ENCODE measurements at regions not wholly inside any gene's neighbourhood (a gene's known extent, or its start where the extent isn't known, plus 50 kb on each side); places are given as distances from the start of the nearest gene placed in this dataset.

DNA sequence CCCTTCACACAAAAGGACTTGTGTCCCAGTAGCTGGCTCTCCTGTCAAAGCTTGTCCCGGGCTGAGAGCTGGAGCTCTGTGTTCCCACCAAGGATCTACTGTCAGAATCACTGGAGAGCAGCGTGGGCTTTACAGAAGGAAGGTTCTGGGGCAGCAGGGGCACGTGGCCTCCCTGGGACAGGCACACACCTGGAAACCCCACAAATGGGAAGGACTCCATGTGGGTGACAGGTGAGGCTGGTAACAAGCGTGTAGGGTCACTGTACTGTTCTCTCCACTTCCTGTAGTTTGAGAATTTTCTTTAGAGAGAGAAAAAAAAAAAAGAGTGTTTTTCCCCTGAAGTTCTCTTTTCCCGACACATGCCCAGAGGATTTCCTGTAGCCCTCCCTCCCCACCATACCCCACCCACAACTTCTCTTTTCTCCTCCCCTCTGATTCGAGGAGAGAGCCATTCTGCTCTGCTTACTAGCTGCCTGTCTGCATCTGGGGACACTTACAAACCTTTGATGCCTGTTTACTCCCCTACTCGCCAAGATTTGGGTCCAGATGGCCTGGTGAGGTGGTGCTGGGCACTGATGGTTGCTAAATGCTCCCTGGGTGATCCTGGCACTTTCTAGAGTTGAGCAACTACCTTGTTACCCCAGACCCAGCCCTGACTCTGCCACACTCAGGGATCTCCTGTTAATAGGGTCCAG lies 84.1 kb upstream of the SIRPA start:
- TF ChIP-seq ARNT (IDR thresholded peaks at IDR 0.05) (no peak), BHLHE40 (IDR thresholded peaks at IDR 0.05; ENCODE audit: borderline replicate concordance) (no peak), CTBP1 (IDR thresholded peaks at IDR 0.05; ENCODE audit: borderline replicate concordance) (no peak), HDGF (IDR thresholded peaks at IDR 0.05; ENCODE audit: borderline replicate concordance) (no peak), SP1 (IDR thresholded peaks at IDR 0.05) (no peak), ZNF384 (IDR thresholded peaks at IDR 0.05) (no peak), FOXM1 (IDR thresholded peaks at IDR 0.05; ENCODE audit: borderline replicate concordance) (no peak), TARDBP (IDR thresholded peaks at IDR 0.05) (no peak), SUZ12 (IDR thresholded peaks at IDR 0.05) (no peak)
- TF ChIP-seq, protein P1, sequence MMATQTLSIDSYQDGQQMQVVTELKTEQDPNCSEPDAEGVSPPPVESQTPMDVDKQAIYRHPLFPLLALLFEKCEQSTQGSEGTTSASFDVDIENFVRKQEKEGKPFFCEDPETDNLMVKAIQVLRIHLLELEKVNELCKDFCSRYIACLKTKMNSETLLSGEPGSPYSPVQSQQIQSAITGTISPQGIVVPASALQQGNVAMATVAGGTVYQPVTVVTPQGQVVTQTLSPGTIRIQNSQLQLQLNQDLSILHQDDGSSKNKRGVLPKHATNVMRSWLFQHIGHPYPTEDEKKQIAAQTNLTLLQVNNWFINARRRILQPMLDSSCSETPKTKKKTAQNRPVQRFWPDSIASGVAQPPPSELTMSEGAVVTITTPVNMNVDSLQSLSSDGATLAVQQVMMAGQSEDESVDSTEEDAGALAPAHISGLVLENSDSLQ (IDR thresholded peaks at IDR 0.05) = no peak

Measured in HEK293T (cell line).